K562 (cell line): ENCODE measurements at regions not wholly inside any gene's neighbourhood (a gene's known extent, or its start where the extent isn't known, plus 50 kb on each side); places are given as distances from the start of the nearest gene placed in this dataset.

ENCODE experiments used
- IRF2 ChIP-seq: sonication (generic); formaldehyde crosslinking; IDR thresholded peaks from 2 replicates; pipeline ENCODE4 v1.8.1; 2022; ENCODE audit warnings: mild to moderate bottlenecking, missing genetic modification reagents
- SMAD3 ChIP-seq: fragments of 450-650 bp; formaldehyde crosslinking; conservative IDR thresholded peaks from 2 replicates; pipeline ENCODE4 v1.4.0; 2020; ENCODE audit warnings: mild to moderate bottlenecking

DNA sequence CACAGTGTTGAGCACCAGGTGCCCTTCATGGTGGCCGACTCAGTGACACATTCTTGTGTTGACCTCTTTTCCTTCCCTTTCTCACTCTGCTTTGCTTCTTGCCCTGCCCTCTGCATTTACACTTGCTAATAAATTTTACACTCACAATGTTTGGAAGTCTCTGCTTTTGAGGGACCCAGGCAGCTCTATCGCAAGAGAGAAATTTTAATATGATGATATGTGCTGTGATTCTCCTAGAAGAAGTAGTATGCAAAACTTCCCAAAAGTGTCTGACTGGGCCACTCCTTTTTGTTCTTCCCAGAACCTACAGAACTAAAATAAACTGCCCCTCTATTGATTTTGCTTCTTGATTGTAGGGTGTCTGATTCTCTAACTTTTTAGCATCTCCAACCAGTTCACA lies 135.0 kb downstream of the IRS1 start:
- TF ChIP-seq SMAD3: no peak
- TF ChIP-seq IRF2 (CRISPR knock-in tag): no peak
